ENCODE measurements at regions not wholly inside any gene's neighbourhood (a gene's known extent, or its start where the extent isn't known, plus 50 kb on each side); places are given as distances from the start of the nearest gene placed in this dataset.

DNA sequence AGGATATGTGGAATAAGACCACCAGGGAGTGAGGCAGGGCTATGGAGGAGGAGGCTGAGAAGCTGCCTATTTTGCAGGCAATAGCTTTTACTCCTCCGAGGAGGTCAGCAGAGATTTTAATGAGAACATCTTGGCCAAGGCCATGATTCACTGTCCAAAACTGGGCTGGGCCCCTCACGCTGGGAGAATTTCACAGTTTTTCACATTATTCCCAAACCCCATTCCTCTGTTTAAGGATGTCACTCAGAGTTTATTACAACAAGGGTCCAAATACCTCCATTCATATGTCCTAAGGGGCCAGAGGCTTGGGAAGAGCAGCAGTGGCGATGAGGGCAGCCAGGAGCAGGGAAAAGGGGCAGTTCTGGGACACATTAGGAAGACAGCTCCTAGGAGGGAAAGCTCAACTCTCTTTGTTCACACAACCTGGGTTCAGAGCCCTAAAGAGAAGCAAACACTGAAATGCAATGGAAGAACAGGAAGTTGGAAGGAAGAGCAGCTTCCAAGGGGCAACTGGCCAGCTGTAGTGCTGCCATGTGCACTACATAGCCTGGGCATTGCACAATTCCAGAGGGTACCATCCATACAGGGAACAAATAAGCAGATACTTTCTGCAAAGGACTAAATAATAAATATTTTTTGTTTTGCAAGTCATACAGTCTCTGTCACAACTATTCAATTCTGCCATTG, 283.2 kb downstream of the NUAK1 start:
- TF ChIP-seq, protein P1, sequence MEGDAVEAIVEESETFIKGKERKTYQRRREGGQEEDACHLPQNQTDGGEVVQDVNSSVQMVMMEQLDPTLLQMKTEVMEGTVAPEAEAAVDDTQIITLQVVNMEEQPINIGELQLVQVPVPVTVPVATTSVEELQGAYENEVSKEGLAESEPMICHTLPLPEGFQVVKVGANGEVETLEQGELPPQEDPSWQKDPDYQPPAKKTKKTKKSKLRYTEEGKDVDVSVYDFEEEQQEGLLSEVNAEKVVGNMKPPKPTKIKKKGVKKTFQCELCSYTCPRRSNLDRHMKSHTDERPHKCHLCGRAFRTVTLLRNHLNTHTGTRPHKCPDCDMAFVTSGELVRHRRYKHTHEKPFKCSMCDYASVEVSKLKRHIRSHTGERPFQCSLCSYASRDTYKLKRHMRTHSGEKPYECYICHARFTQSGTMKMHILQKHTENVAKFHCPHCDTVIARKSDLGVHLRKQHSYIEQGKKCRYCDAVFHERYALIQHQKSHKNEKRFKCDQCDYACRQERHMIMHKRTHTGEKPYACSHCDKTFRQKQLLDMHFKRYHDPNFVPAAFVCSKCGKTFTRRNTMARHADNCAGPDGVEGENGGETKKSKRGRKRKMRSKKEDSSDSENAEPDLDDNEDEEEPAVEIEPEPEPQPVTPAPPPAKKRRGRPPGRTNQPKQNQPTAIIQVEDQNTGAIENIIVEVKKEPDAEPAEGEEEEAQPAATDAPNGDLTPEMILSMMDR (conservative IDR thresholded peaks at IDR 0.05 in 1 of 2, IDR thresholded peaks at IDR 0.05 in 1 of 2; ENCODE audit: low read depth in 1 of 2, low read length in 2 of 2): no peak
- no peak for TF ChIP-seq EZH2 (IDR thresholded peaks at IDR 0.05; ENCODE audit: low read length, missing control alignments)

Data from fibroblast of lung (primary cell).